ENCODE measurements at regions not wholly inside any gene's neighbourhood (a gene's known extent, or its start where the extent isn't known, plus 50 kb on each side); places are given as distances from the start of the nearest gene placed in this dataset.

- intact Hi-C loops (cut with DNase I; ENCODE audit: low total_unique reads): no loop called here
- Histone ChIP-seq H3K4me1 (no peaks in the 10 kb centered on the region), H3K27me3 (peaks cover 0 to 82% of the 10 kb centered on the region in 2 donors), H3K4me3 (no peak overlapping the region), H3K9me3 (no peaks in the 10 kb centered on the region), H3K27ac (no peak overlapping the region), H3K36me3 (no peaks in the 10 kb centered on the region)
- TF ChIP-seq CTCF (IDR thresholded peaks at IDR 0.05) (no peak), POLR2AphosphoS5 (IDR thresholded peaks at IDR 0.05) (no peak), POLR2A (IDR thresholded peaks at IDR 0.05) (no peak)
- DNase-seq (ENCODE audit: low spot score in 2 of 2): no peak
These were observed 135.7 kb downstream of the OLFM1 start for GRCh38 chr9:135222881-135223760.

- no peak overlapping the region for H3K4me3 ChIP-seq
- TF ChIP-seq POLR2AphosphoS5 (IDR thresholded peaks at IDR 0.05) (no peak), CTCF (IDR thresholded peaks at IDR 0.05) (no peak), POLR2A (IDR thresholded peaks at IDR 0.05) (no peak)
- intact Hi-C loops (cut with DNase I; ENCODE audit: low total_unique reads): no loop called here
- no peak overlapping the region for H3K27ac ChIP-seq
- H3K27me3 ChIP-seq: peaks cover 0 to 82% of the 10 kb centered on the region in 2 donors
- no peaks in the 10 kb centered on the region for H3K9me3 ChIP-seq
- no peak for DNase-seq (ENCODE audit: low spot score in 2 of 2)
- H3K4me1 ChIP-seq: no peaks in the 10 kb centered on the region
- H3K36me3 ChIP-seq: no peaks in the 10 kb centered on the region
These were observed 136.4 kb downstream of the OLFM1 start for GRCh38 chr9:135223831-135224230.

- H3K4me3 ChIP-seq: no peak overlapping the region
- no peak for DNase-seq (ENCODE audit: low spot score in 2 of 2)
- intact Hi-C loops (cut with DNase I; ENCODE audit: low total_unique reads): no loop called here
- no peak for TF ChIP-seq POLR2A (IDR thresholded peaks at IDR 0.05)
- no peak for TF ChIP-seq POLR2AphosphoS5 (IDR thresholded peaks at IDR 0.05)
- TF ChIP-seq CTCF (IDR thresholded peaks at IDR 0.05): no peak
- peaks cover 0 to 82% of the 10 kb centered on the region in 2 donors for H3K27me3 ChIP-seq
- no peaks in the 10 kb centered on the region for H3K36me3 ChIP-seq
- H3K9me3 ChIP-seq: no peaks in the 10 kb centered on the region
- H3K4me1 ChIP-seq: no peaks in the 10 kb centered on the region
- H3K27ac ChIP-seq: no peak overlapping the region
These were observed 136.9 kb downstream of the OLFM1 start for GRCh38 chr9:135224286-135224877.

GRCh38 chr9:135224921-135225541, 137.6 kb downstream of the OLFM1 start:
- intact Hi-C loops (cut with DNase I; ENCODE audit: low total_unique reads): no loop called here
- H3K4me1 ChIP-seq: no peaks in the 10 kb centered on the region
- no peak overlapping the region for H3K4me3 ChIP-seq
- no peaks in the 10 kb centered on the region for H3K9me3 ChIP-seq
- no peak overlapping the region for H3K27ac ChIP-seq
- no peak for TF ChIP-seq CTCF (IDR thresholded peaks at IDR 0.05)
- TF ChIP-seq POLR2AphosphoS5 (IDR thresholded peaks at IDR 0.05): no peak
- TF ChIP-seq POLR2A (IDR thresholded peaks at IDR 0.05): no peak
- H3K36me3 ChIP-seq: no peaks in the 10 kb centered on the region
- peaks cover 0 to 82% of the 10 kb centered on the region in 2 donors for H3K27me3 ChIP-seq
- DNase-seq (ENCODE audit: low spot score in 2 of 2): no peak

Measured in breast epithelium (tissue), 4 donors.